SU-DHL-6 (cell line): ENCODE measurements at regions not wholly inside any gene's neighbourhood (a gene's known extent, or its start where the extent isn't known, plus 50 kb on each side); places are given as distances from the start of the nearest gene placed in this dataset.
"Not testable (repeated sequence)": the region's sequence is repeated elsewhere in the genome, so short reads cannot be mapped to it uniquely, and the experiment has no call there.

Experiments used
- H2AFZ ChIP-seq: fragments of 200-600 bp; sonication (generic); 2 replicates; pipeline ENCODE4 v1.6.1; 2014; ENCODE audit warnings: low read depth, mild to moderate bottlenecking, moderate library complexity, mixed read lengths, antibody characterized with exemption, low read length; ENCODE audit not compliant: severe bottlenecking
- H3F3A ChIP-seq: fragments of 200-600 bp; shearing (Covaris generic); 2 replicates; pipeline ENCODE4 v1.6.0; 2016; ENCODE audit warnings: antibody characterized with exemption, mild to moderate bottlenecking; ENCODE audit not compliant: insufficient read depth
- H3K27ac ChIP-seq: fragments of 200-600 bp; sonication (generic); 2 replicates; pipeline ENCODE4 v1.5.1; 2016; ENCODE audit warnings: low read depth, mild to moderate bottlenecking, low read length, moderate library complexity, mixed read lengths
- H3K27me3 ChIP-seq: fragments of 200-600 bp; sonication (generic), shearing (Covaris generic); 2 replicates; pipeline ENCODE4 v1.6.0; 2014; ENCODE audit warnings: mild to moderate bottlenecking, low read length
- H3K36me3 ChIP-seq: fragments of 200-600 bp; sonication (generic); 2 replicates; pipeline ENCODE4 v1.6.1; 2014; ENCODE audit warnings: mild to moderate bottlenecking, low read length, mixed read lengths
- H3K4me2 ChIP-seq: fragments of 300-600, 200-600 bp; shearing (Covaris generic), sonication (generic); 2 replicates; pipeline ENCODE4 v1.6.0; 2014; ENCODE audit warnings: low read length, low read depth, mild to moderate bottlenecking; ENCODE audit not compliant: poor library complexity, severe bottlenecking
- H3K4me3 ChIP-seq: fragments of 200-600 bp; sonication (generic); 2 replicates; pipeline ENCODE4 v1.5.1; 2014; ENCODE audit warnings: antibody characterized with exemption, low read length, mild to moderate bottlenecking, mixed read lengths; ENCODE audit not compliant: insufficient read depth, poor library complexity, severe bottlenecking
- H3K79me2 ChIP-seq: fragments of 200-600 bp; sonication (generic); 2 replicates; pipeline ENCODE4 v1.6.1; 2014; ENCODE audit warnings: mild to moderate bottlenecking, low read length, moderate library complexity; ENCODE audit not compliant: insufficient read depth
- H3K9ac ChIP-seq: fragments of 200-600 bp; sonication (generic); 2 replicates; pipeline ENCODE4 v1.7.0; 2014; ENCODE audit warnings: mild to moderate bottlenecking, low read length
- H3K9me2 ChIP-seq: fragments of 200-600 bp; sonication (generic); replicated peaks from 2 replicates; pipeline ENCODE4 v1.6.1; 2014; ENCODE audit warnings: low read length; ENCODE audit not compliant: insufficient read depth
- H3K9me3 ChIP-seq: fragments of 200-600 bp; sonication (generic); 2 replicates; pipeline ENCODE4 v1.6.1; 2014; ENCODE audit warnings: low read length, mixed read lengths; ENCODE audit not compliant: insufficient read depth
- H4K20me1 ChIP-seq: fragments of 200-600 bp; sonication (generic); 2 replicates; pipeline ENCODE4 v1.6.1; 2014; ENCODE audit warnings: low read depth, mild to moderate bottlenecking, antibody characterized with exemption, low read length, moderate library complexity, mixed read lengths
- EZH2phosphoT487 ChIP-seq: fragments of 200-600 bp; sonication (generic), shearing (Covaris generic); conservative IDR thresholded peaks from 2 replicates; pipeline ENCODE4 v1.6.1; 2018; ENCODE audit warnings: mild to moderate bottlenecking, antibody characterized with exemption, low read length, moderate library complexity, mixed read lengths
- TF ChIP-seq, protein P1 (sequence below): fragments of 200-600 bp; sonication (generic); IDR thresholded peaks from one replicate; pipeline ENCODE4 v1.5.1; 2017; ENCODE audit warnings: antibody characterized with exemption, mild to moderate bottlenecking, low read length, moderate library complexity; ENCODE audit not compliant: insufficient read depth, poor library complexity, severe bottlenecking

GRCh38 chr2:234880551-234881211 lies 71.1 kb upstream of the SH3BP4 start:
- TF ChIP-seq, protein P1, sequence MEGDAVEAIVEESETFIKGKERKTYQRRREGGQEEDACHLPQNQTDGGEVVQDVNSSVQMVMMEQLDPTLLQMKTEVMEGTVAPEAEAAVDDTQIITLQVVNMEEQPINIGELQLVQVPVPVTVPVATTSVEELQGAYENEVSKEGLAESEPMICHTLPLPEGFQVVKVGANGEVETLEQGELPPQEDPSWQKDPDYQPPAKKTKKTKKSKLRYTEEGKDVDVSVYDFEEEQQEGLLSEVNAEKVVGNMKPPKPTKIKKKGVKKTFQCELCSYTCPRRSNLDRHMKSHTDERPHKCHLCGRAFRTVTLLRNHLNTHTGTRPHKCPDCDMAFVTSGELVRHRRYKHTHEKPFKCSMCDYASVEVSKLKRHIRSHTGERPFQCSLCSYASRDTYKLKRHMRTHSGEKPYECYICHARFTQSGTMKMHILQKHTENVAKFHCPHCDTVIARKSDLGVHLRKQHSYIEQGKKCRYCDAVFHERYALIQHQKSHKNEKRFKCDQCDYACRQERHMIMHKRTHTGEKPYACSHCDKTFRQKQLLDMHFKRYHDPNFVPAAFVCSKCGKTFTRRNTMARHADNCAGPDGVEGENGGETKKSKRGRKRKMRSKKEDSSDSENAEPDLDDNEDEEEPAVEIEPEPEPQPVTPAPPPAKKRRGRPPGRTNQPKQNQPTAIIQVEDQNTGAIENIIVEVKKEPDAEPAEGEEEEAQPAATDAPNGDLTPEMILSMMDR: no peak
- no peak for TF ChIP-seq EZH2phosphoT487
- Histone ChIP-seq H3K27me3 (no peaks in the 10 kb centered on the region), H3K4me3 (no peak overlapping the region), H2AFZ (no peak overlapping the region), H3K36me3 (no peaks in the 10 kb centered on the region), H3K4me2 (no peak overlapping the region), H3F3A (no peaks in the 10 kb centered on the region), H3K27ac (no peak overlapping the region), H4K20me1 (no peaks in the 10 kb centered on the region), H3K9me3 (no peaks in the 10 kb centered on the region), H3K9ac (no peak overlapping the region), H3K9me2 (no peaks in the 10 kb centered on the region), H3K79me2 (no peaks in the 10 kb centered on the region)

DNA sequence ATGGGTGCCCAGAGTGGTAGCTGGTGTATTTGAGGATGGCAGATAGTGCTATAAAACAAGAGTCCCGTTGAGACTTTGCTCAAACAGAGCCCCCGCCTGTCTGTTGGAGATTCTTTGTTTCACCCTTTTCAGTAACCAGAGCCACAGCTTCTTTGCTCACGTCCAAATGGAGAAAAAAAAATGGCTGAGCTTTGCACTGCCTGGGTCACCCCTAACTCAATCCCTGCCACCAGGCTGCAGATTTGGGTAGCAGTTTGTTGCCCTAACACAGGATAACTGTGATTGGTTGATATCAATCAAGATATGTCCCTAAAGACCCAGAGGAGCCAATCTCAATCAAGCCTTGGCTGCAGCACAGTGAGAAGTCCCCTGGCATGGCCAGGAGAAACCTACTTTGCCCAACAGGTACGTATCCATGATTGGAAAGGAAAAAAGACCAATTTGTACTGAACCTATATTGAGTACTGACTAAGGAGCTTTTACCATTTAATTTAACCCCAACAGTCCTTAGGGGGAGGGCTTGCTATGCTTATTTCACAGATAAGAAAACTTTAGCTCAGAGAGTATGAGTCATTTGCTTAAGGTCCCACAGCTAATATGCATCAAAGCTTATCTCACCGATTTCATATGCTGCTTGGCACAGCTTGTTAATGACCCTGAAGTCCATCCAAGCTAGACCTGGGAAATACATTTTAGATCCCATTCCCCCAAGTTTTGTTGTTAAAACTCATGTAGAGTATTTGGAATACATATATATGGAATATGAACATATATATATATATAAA lies 72.0 kb upstream of the SH3BP4 start:
- Histone ChIP-seq H3K36me3 (no peaks in the 10 kb centered on the region), H4K20me1 (no peaks in the 10 kb centered on the region), H3K9ac (no peak overlapping the region), H3K4me2 (no peak overlapping the region), H3F3A (no peaks in the 10 kb centered on the region), H2AFZ (no peak overlapping the region), H3K27ac (no peak overlapping the region), H3K27me3 (no peaks in the 10 kb centered on the region), H3K9me2 (no peaks in the 10 kb centered on the region), H3K9me3 (no peaks in the 10 kb centered on the region), H3K4me3 (no peak overlapping the region), H3K79me2 (no peaks in the 10 kb centered on the region)
- TF ChIP-seq, protein P1: no peak
- no peak for TF ChIP-seq EZH2phosphoT487

GRCh38 chr2:234876621-234877020 lies 75.2 kb upstream of the SH3BP4 start:
- H3K9me2 ChIP-seq, H4K20me1 ChIP-seq, H3K36me3 ChIP-seq, H3K4me2 ChIP-seq, H3K9ac ChIP-seq, H3F3A ChIP-seq, H3K27ac ChIP-seq, H3K4me3 ChIP-seq, H3K9me3 ChIP-seq, H3K79me2 ChIP-seq, H3K27me3 ChIP-seq, H2AFZ ChIP-seq: not testable (repeated sequence)

GRCh38 chr2:234874347-234875046 lies 77.3 kb upstream of the SH3BP4 start:
- Histone ChIP-seq H3K9ac (no peak overlapping the region), H4K20me1 (no peaks in the 10 kb centered on the region), H2AFZ (no peak overlapping the region), H3K9me3 (no peaks in the 10 kb centered on the region), H3K4me2 (no peak overlapping the region), H3K36me3 (no peaks in the 10 kb centered on the region), H3K4me3 (no peak overlapping the region), H3K79me2 (no peaks in the 10 kb centered on the region), H3F3A (no peaks in the 10 kb centered on the region), H3K9me2 (no peaks in the 10 kb centered on the region), H3K27ac (no peak overlapping the region), H3K27me3 (no peaks in the 10 kb centered on the region)
- no peak for TF ChIP-seq EZH2phosphoT487
